ENCODE measurements at regions not wholly inside any gene's neighbourhood (a gene's known extent, or its start where the extent isn't known, plus 50 kb on each side); places are given as distances from the start of the nearest gene placed in this dataset.

GRCh38 chr17:77744066-77744988, 214.2 kb upstream of the TNRC6C start:
- Histone ChIP-seq H3K9ac (replicated peaks in 1 of 4; ENCODE audit: extremely low read depth in 1 of 4, low read depth in 3 of 4, low read length in 3 of 4) (no peak overlapping the region), H3K18ac (ENCODE audit: extremely low read depth, low read length) (no peak overlapping the region), H3K36me3 (ENCODE audit: control insufficient read depth in 2 of 4, insufficient read depth in 4 of 4, low read length in 3 of 4) (no peaks in the 10 kb centered on the region), H3K27ac (ENCODE audit: low read depth, low read length) (no peak overlapping the region), H3K4ac (replicated peaks; ENCODE audit: insufficient read length, low read depth, low read length) (no peak overlapping the region), H2BK5ac (ENCODE audit: low read depth, low read length) (no peak overlapping the region), H4K91ac (replicated peaks; ENCODE audit: insufficient read length, low read length) (peak overlapping the region; percentile 30), H3K9me3 (ENCODE audit: insufficient read depth in 2 of 2, low read depth in 1 of 2, low read length in 1 of 2) (peaks cover 0 to 6% of the 10 kb centered on the region in 2 experiments; a peak in 1 of 4 replicates), H3K23ac (ENCODE audit: insufficient read length) (no peak overlapping the region), H2BK120ac (replicated peaks; ENCODE audit: low read depth, low read length) (no peak overlapping the region), H3K27me3 (replicated peaks in 1 of 4; ENCODE audit: control insufficient read depth in 3 of 4, extremely low read depth in 1 of 4, insufficient read depth in 3 of 4, low read length in 3 of 4) (peaks cover 0 to 10% (median 0%) of the 10 kb centered on the region in 4 experiments; a peak in 4 of 7 replicates), H4K5ac (ENCODE audit: insufficient read length, low read depth, low read length) (no peak overlapping the region), H2BK15ac (ENCODE audit: low read length) (peak overlapping the region; percentile 82; the same call in 1 of the 2 replicates), H3K4me1 (replicated peaks in 1 of 4; ENCODE audit: control insufficient read depth in 3 of 4, insufficient read depth in 4 of 4, low read length in 3 of 4) (peaks cover 0 to 25% (median 5%) of the 10 kb centered on the region in 4 experiments; a peak in 4 of 7 replicates), H3K4me3 (ENCODE audit: extremely low read depth in 1 of 4, insufficient read depth in 2 of 4, low read depth in 3 of 4, low read length in 4 of 4) (no peak overlapping the region), H3K79me2 (ENCODE audit: control insufficient read depth in 1 of 2, insufficient read depth in 2 of 2, low read length in 2 of 2) (no peaks in the 10 kb centered on the region), H2AFZ (ENCODE audit: low read length) (no peak overlapping the region), H4K20me1 (replicated peaks in 1 of 2; ENCODE audit: control insufficient read depth in 1 of 2, insufficient read depth in 2 of 2, low read length in 2 of 2) (no peaks in the 10 kb centered on the region), H3K79me1 (ENCODE audit: low read depth, low read length) (no peaks in the 10 kb centered on the region), H3K4me2 (ENCODE audit: insufficient read depth in 1 of 2, low read depth in 2 of 2, low read length in 2 of 2) (no peak overlapping the region), H3K14ac (ENCODE audit: insufficient read length) (peak overlapping the region; percentile 67), H2BK12ac (ENCODE audit: low read depth, low read length) (no peak overlapping the region; the same call in 1 of the 2 replicates), H4K8ac (ENCODE audit: extremely low read depth, insufficient read depth, low read length) (no peak overlapping the region; the same call in 1 of the 2 replicates), H3K23me2 (ENCODE audit: low read depth, low read length) (no peaks in the 10 kb centered on the region), H3K56ac (replicated peaks; ENCODE audit: insufficient read length, low read depth, low read length) (no peak overlapping the region), H2AK5ac (ENCODE audit: low read depth, low read length) (no peak overlapping the region), H2BK20ac (ENCODE audit: low read length) (0 out of 2 replicates have a peak overlapping the region, but pooled peaks have one; percentile 24)
- CTCF ChIA-PET (ENCODE audit: partially characterized antibody): interaction anchor here (0.8 to 1.5 kb wide), 3 partner anchors 48 to 134 kb away, joined by 3 read pairs; no protein-coding TSS in a partner anchor
- POLR2A ChIA-PET (ENCODE audit: partially characterized antibody): no interaction called here
- no peak for TF ChIP-seq CHD1 (IDR thresholded peaks at IDR 0.05; ENCODE audit: low read depth, low read length)
- TF ChIP-seq TBP (IDR thresholded peaks at IDR 0.05; ENCODE audit: low read depth, low read length): no peak
- no peak for TF ChIP-seq HDAC2 (IDR thresholded peaks at IDR 0.05; ENCODE audit: borderline replicate concordance in 1 of 2, low read depth in 2 of 2, low read length in 2 of 2)
- TF ChIP-seq TAF1 (IDR thresholded peaks at IDR 0.05; ENCODE audit: low read depth, low read length): no peak
- no peak for TF ChIP-seq ATF2 (IDR thresholded peaks at IDR 0.05; ENCODE audit: low read length)
- TF ChIP-seq YY1 (IDR thresholded peaks at IDR 0.05; ENCODE audit: low read depth, low read length): no peak
- 83% methylated on average over 21 of the region's 21 CpGs; no CpG with 5 or more reads in 1 of the 2 experiments for WGBS, 2 experiments (ENCODE audit: extremely low coverage in 1 of 2, insufficient coverage in 1 of 2, insufficient read length in 1 of 2, insufficient replicate concordance in 2 of 2, low coverage in 1 of 2, low lambda C conversion rate in 2 of 2, missing lambda C conversion rate in 1 of 2)
- FAIRE-seq (no peak), DNase-seq (ENCODE audit: low read depth in 1 of 2, low spot score in 2 of 2) (no peak)
